ENCODE measurements at regions not wholly inside any gene's neighbourhood (a gene's known extent, or its start where the extent isn't known, plus 50 kb on each side); places are given as distances from the start of the nearest gene placed in this dataset.
"Not testable (repeated sequence)": the region's sequence is repeated elsewhere in the genome, so short reads cannot be mapped to it uniquely, and the experiment has no call there.

GRCh38 chr16:88165040-88165544 lies 213.9 kb downstream of the BANP start:
- not testable (repeated sequence) for TF ChIP-seq FOXJ3 (CRISPR knock-in tag; IDR thresholded peaks at IDR 0.05; ENCODE audit: borderline replicate concordance); ESRRA (CRISPR knock-in tag; IDR thresholded peaks at IDR 0.05; ENCODE audit: borderline replicate concordance); JUN (CRISPR knock-in tag; IDR thresholded peaks at IDR 0.05); ZNF396 (CRISPR knock-in tag; IDR thresholded peaks at IDR 0.05; ENCODE audit: borderline replicate concordance); MAX (CRISPR knock-in tag; IDR thresholded peaks at IDR 0.05); SP1 (CRISPR knock-in tag; conservative IDR thresholded peaks at IDR 0.05); ZNF121 (CRISPR knock-in tag; IDR thresholded peaks at IDR 0.05); FOXK1 (CRISPR knock-in tag; IDR thresholded peaks at IDR 0.05); CREB1 (CRISPR knock-in tag; IDR thresholded peaks at IDR 0.05)
- TF ChIP-seq, protein P1, sequence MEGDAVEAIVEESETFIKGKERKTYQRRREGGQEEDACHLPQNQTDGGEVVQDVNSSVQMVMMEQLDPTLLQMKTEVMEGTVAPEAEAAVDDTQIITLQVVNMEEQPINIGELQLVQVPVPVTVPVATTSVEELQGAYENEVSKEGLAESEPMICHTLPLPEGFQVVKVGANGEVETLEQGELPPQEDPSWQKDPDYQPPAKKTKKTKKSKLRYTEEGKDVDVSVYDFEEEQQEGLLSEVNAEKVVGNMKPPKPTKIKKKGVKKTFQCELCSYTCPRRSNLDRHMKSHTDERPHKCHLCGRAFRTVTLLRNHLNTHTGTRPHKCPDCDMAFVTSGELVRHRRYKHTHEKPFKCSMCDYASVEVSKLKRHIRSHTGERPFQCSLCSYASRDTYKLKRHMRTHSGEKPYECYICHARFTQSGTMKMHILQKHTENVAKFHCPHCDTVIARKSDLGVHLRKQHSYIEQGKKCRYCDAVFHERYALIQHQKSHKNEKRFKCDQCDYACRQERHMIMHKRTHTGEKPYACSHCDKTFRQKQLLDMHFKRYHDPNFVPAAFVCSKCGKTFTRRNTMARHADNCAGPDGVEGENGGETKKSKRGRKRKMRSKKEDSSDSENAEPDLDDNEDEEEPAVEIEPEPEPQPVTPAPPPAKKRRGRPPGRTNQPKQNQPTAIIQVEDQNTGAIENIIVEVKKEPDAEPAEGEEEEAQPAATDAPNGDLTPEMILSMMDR (IDR thresholded peaks at IDR 0.05): not testable (repeated sequence)

Measured in WTC11 (cell line).